ENCODE measurements at regions not wholly inside any gene's neighbourhood (a gene's known extent, or its start where the extent isn't known, plus 50 kb on each side); places are given as distances from the start of the nearest gene placed in this dataset.

- TF ChIP-seq CTCF (tag by site-specific recombination; IDR thresholded peaks at IDR 0.05) (no peak), MZF1 (tag by site-specific recombination; IDR thresholded peaks at IDR 0.05; ENCODE audit: borderline replicate concordance) (no peak), ZNF558 (tag by site-specific recombination; IDR thresholded peaks at IDR 0.05) (no peak), KLF7 (tag by site-specific recombination; IDR thresholded peaks at IDR 0.05; ENCODE audit: borderline replicate concordance) (no peak), ZNF510 (tag by site-specific recombination; IDR thresholded peaks at IDR 0.05; ENCODE audit: insufficient replicate concordance) (no peak), ZNF792 (tag by site-specific recombination; IDR thresholded peaks at IDR 0.05) (no peak), REST (tag by site-specific recombination; IDR thresholded peaks at IDR 0.05) (no peak), INSM2 (tag by site-specific recombination; IDR thresholded peaks at IDR 0.05) (no peak), ZNF518A (tag by site-specific recombination; conservative IDR thresholded peaks at IDR 0.05; ENCODE audit: low read depth) (no peak), YY2 (tag by site-specific recombination; IDR thresholded peaks at IDR 0.05) (no peak)
Observed at GRCh38 chr7:52030722-52031121, 714.1 kb upstream of the COBL start.

Data from HEK293 (cell line).